Activated CD4-positive, alpha-beta memory T cell treated with anti-CD3 and anti-CD28 coated beads, Interleukin-2, amount 10 ng/mL, durations not matched to agents 7 days and 5 days (primary cell): ENCODE measurements at regions not wholly inside any gene's neighbourhood (a gene's known extent, or its start where the extent isn't known, plus 50 kb on each side); places are given as distances from the start of the nearest gene placed in this dataset.

Source experiments
- CTCF ChIA-PET: fragments of 350-600 bp; sonication (Branson Sonifier 250); formaldehyde crosslinking; loops from one replicate; lab custom pipeline; 2021; ENCODE audit warnings: antibody characterized with exemption, inconsistent platforms; lab: Charles Lee
- POLR2A ChIA-PET: fragments of 350-600 bp; sonication (Branson Sonifier 250); formaldehyde crosslinking; loops from one replicate; lab custom pipeline; 2021; ENCODE audit warnings: antibody characterized with exemption; lab: Charles Lee
- DNase-seq: peaks from one replicate; pipeline ENCODE4 v3.0.0-alpha.2; 2020
- H3K27ac Mint-ChIP-seq: one replicate; pipeline ENCODE4 v1.8.0; 2021; ENCODE audit warnings: mild to moderate bottlenecking, mixed read lengths
- H3K27me3 Mint-ChIP-seq: one replicate; pipeline ENCODE4 v1.8.0; 2021; ENCODE audit warnings: mixed read lengths
- H3K36me3 Mint-ChIP-seq: one replicate; pipeline ENCODE4 v1.8.0; 2021; ENCODE audit warnings: low read depth, mixed read lengths
- H3K4me1 Mint-ChIP-seq: one replicate; pipeline ENCODE4 v1.8.0; 2021; ENCODE audit warnings: mixed read lengths
- H3K4me3 Mint-ChIP-seq: one replicate; pipeline ENCODE4 v1.8.0; 2021; ENCODE audit warnings: mild to moderate bottlenecking, mixed read lengths
- H3K9me3 Mint-ChIP-seq: one replicate; pipeline ENCODE4 v1.8.0; 2021; ENCODE audit warnings: mixed read lengths

DNA sequence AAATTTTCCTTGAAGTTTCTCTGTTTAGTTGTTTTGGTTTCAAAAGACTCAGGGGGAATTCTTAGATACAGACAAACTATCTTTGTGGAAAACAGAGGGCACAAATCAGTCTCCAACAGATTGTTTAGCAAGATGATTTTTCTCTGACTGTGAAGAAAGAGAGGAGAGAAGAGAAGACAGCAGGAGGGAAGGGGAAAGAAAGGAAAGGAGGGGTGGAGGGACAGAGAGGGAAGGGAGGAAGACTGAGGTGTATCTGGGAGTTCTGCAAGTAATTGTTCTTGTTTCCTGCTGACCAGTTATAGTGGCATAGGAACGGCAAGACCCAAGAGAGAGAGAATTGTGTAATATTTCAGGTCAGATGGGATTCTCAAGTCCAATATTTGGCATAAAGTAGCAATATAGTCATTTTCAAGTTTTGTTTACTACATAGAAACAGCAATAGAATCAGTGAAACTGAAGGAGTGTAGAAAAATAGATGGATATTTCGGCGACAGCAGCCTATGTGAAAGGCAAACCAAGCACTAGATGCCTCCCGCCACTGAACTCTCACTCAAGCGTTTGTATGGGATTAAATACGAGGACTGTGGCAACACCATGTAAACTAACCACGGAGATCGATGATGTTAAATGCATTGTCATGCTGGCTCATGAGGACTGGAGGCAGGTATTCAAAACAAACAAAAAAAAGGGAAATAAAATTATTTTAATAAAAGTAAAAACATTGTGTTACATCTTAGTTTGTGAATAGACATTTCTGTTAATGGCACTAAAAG, 342.5 kb downstream of the SLC16A7 start:
- no peak for DNase-seq
- Mint-ChIP-seq H3K4me3 (no peak overlapping the region), H3K4me1 (no peaks in the 10 kb centered on the region), H3K27me3 (no peaks in the 10 kb centered on the region), H3K27ac (no peak overlapping the region), H3K36me3 (no peaks in the 10 kb centered on the region), H3K9me3 (no peaks in the 10 kb centered on the region)
- ChIA-PET CTCF (no interaction called here), POLR2A (no interaction called here)

- H3K36me3 Mint-ChIP-seq: no peaks in the 10 kb centered on the region
- no peak overlapping the region for H3K4me3 Mint-ChIP-seq
- H3K27me3 Mint-ChIP-seq: no peaks in the 10 kb centered on the region
- ChIA-PET CTCF (no interaction called here), POLR2A (no interaction called here)
- no peak for DNase-seq
- H3K4me1 Mint-ChIP-seq: no peaks in the 10 kb centered on the region
- H3K9me3 Mint-ChIP-seq: no peaks in the 10 kb centered on the region
- H3K27ac Mint-ChIP-seq: no peak overlapping the region
These were observed 345.0 kb downstream of the SLC16A7 start for GRCh38 chr12:59940631-59941342.

DNA sequence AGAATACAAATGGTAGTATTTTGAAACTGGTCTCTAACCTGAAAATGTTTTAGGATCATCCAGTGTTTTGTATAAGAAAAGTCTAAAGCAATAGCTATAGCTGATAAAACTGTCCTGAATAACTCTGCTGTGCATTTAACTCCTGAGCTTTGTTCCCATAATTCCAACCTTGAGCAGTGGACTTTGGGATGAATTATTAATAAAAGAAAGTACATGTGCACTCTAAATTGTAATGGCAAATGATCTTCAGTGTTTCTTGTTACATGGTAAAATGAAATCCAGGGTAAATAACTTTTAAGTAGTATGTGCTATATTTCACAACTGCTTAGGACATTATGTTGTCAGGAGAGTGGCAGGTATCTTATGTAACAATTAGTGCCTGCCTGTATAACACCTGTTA, 345.6 kb downstream of the SLC16A7 start:
- ChIA-PET POLR2A (no interaction called here), CTCF (no interaction called here)

DNA sequence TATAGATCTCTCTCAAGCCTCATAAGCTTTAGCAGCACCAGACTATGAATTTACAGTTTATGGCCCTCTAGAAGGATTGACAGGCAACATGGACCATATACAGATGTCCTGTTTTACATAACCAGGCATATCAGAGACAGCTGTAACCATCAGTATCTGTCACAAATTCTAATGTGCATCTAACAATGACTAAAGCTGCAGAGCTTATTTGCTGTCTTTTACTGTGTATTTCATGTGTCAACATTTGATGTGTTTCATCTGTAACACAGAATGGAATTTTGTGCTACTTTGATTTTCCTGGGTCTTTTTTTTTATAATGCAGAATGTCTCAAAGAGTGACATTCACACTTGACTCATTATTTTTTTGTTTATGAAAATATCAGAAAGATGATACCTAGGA, 348.3 kb downstream of the SLC16A7 start:
- CTCF ChIA-PET: no interaction called here
- Mint-ChIP-seq H3K27ac (no peak overlapping the region), H3K4me3 (no peak overlapping the region), H3K9me3 (no peaks in the 10 kb centered on the region), H3K27me3 (no peaks in the 10 kb centered on the region), H3K4me1 (no peaks in the 10 kb centered on the region), H3K36me3 (no peaks in the 10 kb centered on the region)
- no peak for DNase-seq
- POLR2A ChIA-PET: no interaction called here

More for the DNA sequence above, 345.6 kb downstream of the SLC16A7 start:
- DNase-seq: no peak
- Mint-ChIP-seq H3K4me1 (no peaks in the 10 kb centered on the region), H3K27ac (no peak overlapping the region), H3K36me3 (no peaks in the 10 kb centered on the region), H3K4me3 (no peak overlapping the region), H3K27me3 (no peaks in the 10 kb centered on the region), H3K9me3 (no peaks in the 10 kb centered on the region)

GRCh38 chr12:59946635-59947034, 350.8 kb downstream of the SLC16A7 start:
- H3K27me3 Mint-ChIP-seq: no peaks in the 10 kb centered on the region
- H3K4me1 Mint-ChIP-seq: no peaks in the 10 kb centered on the region
- H3K36me3 Mint-ChIP-seq: no peaks in the 10 kb centered on the region
- DNase-seq: no peak
- H3K4me3 Mint-ChIP-seq: no peak overlapping the region
- ChIA-PET CTCF (no interaction called here), POLR2A (no interaction called here)
- H3K27ac Mint-ChIP-seq: no peak overlapping the region
- H3K9me3 Mint-ChIP-seq: no peaks in the 10 kb centered on the region

DNA sequence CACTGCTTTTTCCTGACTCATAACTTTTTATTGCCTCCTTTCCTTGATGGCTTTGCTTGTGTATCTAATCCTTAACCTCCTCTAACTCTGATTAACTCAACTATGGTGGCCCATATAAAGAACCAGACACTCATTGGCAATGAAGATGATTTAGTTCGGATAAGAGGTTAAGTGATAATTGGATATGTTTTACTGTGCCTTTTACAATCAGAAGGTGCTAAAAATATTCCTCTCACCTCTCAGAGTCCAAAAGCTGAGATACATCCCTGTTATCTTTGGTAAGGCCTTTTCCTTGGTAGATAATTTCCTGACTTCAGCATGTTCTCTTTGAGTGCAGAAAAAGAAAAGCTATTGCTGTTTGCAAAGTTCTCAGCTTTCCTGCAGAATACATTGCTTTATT, 367.7 kb downstream of the SLC16A7 start:
- no peak overlapping the region for H3K27ac Mint-ChIP-seq
- POLR2A ChIA-PET: no interaction called here
- CTCF ChIA-PET: no interaction called here
- no peak for DNase-seq
- no peak overlapping the region for H3K4me3 Mint-ChIP-seq
- H3K9me3 Mint-ChIP-seq: peaks cover 5% of the 10 kb centered on the region
- no peaks in the 10 kb centered on the region for H3K36me3 Mint-ChIP-seq
- H3K27me3 Mint-ChIP-seq: no peaks in the 10 kb centered on the region
- H3K4me1 Mint-ChIP-seq: no peaks in the 10 kb centered on the region

- Mint-ChIP-seq H3K9me3 (no peaks in the 10 kb centered on the region), H3K36me3 (no peaks in the 10 kb centered on the region), H3K4me3 (no peak overlapping the region), H3K27me3 (no peaks in the 10 kb centered on the region), H3K4me1 (no peaks in the 10 kb centered on the region), H3K27ac (no peak overlapping the region)
- POLR2A ChIA-PET: no interaction called here
- DNase-seq: no peak
- CTCF ChIA-PET: no interaction called here
These were observed 377.1 kb downstream of the SLC16A7 start for GRCh38 chr12:59972905-59973304.

DNA sequence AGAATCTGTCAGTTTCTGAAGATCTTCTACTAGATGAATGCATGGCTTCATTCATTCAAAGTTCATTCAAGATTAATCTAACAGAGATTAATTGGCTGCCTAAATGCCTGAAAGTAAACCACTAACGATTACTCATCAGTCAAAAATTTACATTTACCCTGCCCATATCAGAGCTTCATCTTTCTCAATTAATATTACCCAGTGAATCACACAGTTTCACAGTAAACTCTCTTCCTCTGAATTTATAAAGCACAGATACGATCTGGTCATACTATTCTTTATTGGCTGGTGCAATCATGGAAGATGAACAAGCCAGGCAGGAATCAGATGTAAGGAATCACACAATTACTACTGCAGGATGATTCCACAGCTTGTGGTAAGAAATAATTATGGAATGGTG, 377.7 kb downstream of the SLC16A7 start:
- Mint-ChIP-seq H3K4me1 (no peaks in the 10 kb centered on the region), H3K4me3 (no peak overlapping the region), H3K27me3 (no peaks in the 10 kb centered on the region), H3K36me3 (no peaks in the 10 kb centered on the region), H3K27ac (no peak overlapping the region), H3K9me3 (no peaks in the 10 kb centered on the region)
- POLR2A ChIA-PET: no interaction called here
- CTCF ChIA-PET: no interaction called here
- no peak for DNase-seq

DNA sequence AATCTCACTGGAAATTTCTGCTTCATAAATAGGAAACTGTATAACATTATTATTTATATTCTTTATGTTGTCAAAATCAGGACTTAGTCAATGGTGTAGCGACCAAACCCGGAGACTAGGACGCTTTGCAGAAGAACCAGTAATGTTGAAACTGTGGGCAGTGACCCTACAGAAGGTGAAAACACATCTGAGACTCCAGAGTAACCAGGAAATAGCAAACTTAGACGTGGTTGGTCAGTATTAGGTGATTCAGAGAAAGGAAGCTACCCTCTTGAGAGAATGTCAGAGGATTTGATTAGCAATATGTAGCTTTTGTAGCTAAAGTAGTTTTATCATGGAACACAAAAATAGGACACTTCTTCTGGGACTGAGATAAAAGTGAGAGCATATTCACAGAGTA, 381.9 kb downstream of the SLC16A7 start:
- POLR2A ChIA-PET: no interaction called here
- Mint-ChIP-seq H3K36me3 (no peaks in the 10 kb centered on the region), H3K4me3 (no peak overlapping the region)

GRCh38 chr12:59980476-59980875, 384.6 kb downstream of the SLC16A7 start:
- ChIA-PET POLR2A (no interaction called here), CTCF (no interaction called here)
- DNase-seq: no peak
- Mint-ChIP-seq H3K9me3 (no peaks in the 10 kb centered on the region), H3K27ac (no peak overlapping the region), H3K4me1 (no peaks in the 10 kb centered on the region), H3K27me3 (no peaks in the 10 kb centered on the region), H3K36me3 (no peaks in the 10 kb centered on the region), H3K4me3 (no peak overlapping the region)

More for the DNA sequence above, 381.9 kb downstream of the SLC16A7 start:
- DNase-seq: no peak
- no peaks in the 10 kb centered on the region for H3K9me3 Mint-ChIP-seq
- CTCF ChIA-PET: no interaction called here
- no peaks in the 10 kb centered on the region for H3K27me3 Mint-ChIP-seq
- no peak overlapping the region for H3K27ac Mint-ChIP-seq
- no peaks in the 10 kb centered on the region for H3K4me1 Mint-ChIP-seq

DNA sequence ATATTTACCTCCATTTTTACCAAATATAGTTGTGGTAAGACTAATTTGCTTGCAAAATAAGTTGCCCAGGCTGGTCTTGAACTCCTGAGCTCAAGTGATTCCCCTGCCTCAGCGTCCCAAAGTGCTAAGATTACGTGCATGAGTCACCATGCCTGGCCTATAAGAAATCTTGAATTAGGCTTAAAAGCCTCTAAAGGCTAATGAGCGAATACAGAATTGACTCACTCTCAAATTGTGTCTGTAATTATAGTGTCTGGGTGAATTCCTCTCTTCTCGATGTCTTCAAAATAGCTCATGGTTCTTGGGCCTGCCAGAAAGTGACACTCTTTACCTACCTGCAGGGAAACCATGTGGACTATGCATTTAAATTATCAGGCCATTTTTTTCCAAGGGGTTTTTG, 403.5 kb downstream of the SLC16A7 start:
- Mint-ChIP-seq H3K27ac (no peak overlapping the region), H3K9me3 (peaks cover 2% of the 10 kb centered on the region), H3K4me1 (no peaks in the 10 kb centered on the region), H3K36me3 (no peaks in the 10 kb centered on the region), H3K27me3 (no peaks in the 10 kb centered on the region), H3K4me3 (no peak overlapping the region)
- POLR2A ChIA-PET: no interaction called here
- DNase-seq: no peak
- CTCF ChIA-PET: no interaction called here

GRCh38 chr12:60010486-60010885, 414.7 kb downstream of the SLC16A7 start:
- DNase-seq: no peak
- no peaks in the 10 kb centered on the region for H3K36me3 Mint-ChIP-seq
- H3K27ac Mint-ChIP-seq: no peak overlapping the region
- POLR2A ChIA-PET: no interaction called here
- H3K27me3 Mint-ChIP-seq: no peaks in the 10 kb centered on the region
- CTCF ChIA-PET: no interaction called here
- no peaks in the 10 kb centered on the region for H3K4me1 Mint-ChIP-seq
- H3K4me3 Mint-ChIP-seq: no peak overlapping the region
- peaks cover 4% of the 10 kb centered on the region for H3K9me3 Mint-ChIP-seq

GRCh38 chr12:60012659-60013058, 416.8 kb downstream of the SLC16A7 start:
- Mint-ChIP-seq H3K27me3 (no peaks in the 10 kb centered on the region), H3K27ac (no peak overlapping the region), H3K4me1 (no peaks in the 10 kb centered on the region), H3K36me3 (no peaks in the 10 kb centered on the region), H3K4me3 (no peak overlapping the region), H3K9me3 (peaks cover 4% of the 10 kb centered on the region)
- ChIA-PET POLR2A (no interaction called here), CTCF (no interaction called here)
- DNase-seq: no peak

- no peak for DNase-seq
- H3K27ac Mint-ChIP-seq: no peak overlapping the region
- ChIA-PET CTCF (no interaction called here), POLR2A (no interaction called here)
- H3K36me3 Mint-ChIP-seq: no peaks in the 10 kb centered on the region
- no peaks in the 10 kb centered on the region for H3K27me3 Mint-ChIP-seq
- no peaks in the 10 kb centered on the region for H3K4me1 Mint-ChIP-seq
- H3K4me3 Mint-ChIP-seq: no peak overlapping the region
- peaks cover 4% of the 10 kb centered on the region for H3K9me3 Mint-ChIP-seq
These were observed 418.6 kb downstream of the SLC16A7 start for GRCh38 chr12:60014436-60014835.
